ENCODE measurements at regions not wholly inside any gene's neighbourhood (a gene's known extent, or its start where the extent isn't known, plus 50 kb on each side); places are given as distances from the start of the nearest gene placed in this dataset.

DNA sequence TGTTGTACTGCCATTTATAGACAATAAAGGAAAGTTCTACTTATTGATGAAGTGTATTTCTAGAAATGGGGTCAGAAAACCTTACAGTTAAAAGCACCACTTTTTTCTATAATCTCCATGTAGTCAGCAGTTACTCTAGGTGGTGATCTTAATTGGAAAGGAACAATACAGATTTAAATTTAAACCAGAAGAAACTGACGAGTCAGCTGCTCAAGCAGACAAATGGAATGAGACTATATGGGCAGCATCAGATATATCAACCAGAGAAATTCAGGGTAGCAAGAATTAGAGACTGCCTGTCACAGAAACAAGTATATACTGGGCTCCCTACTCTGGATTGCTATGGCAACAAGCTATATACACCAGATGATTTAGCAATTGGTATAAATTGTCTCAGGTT, 99.6 kb upstream of the SCG2 start:
- no peak for DNase-seq

DNA sequence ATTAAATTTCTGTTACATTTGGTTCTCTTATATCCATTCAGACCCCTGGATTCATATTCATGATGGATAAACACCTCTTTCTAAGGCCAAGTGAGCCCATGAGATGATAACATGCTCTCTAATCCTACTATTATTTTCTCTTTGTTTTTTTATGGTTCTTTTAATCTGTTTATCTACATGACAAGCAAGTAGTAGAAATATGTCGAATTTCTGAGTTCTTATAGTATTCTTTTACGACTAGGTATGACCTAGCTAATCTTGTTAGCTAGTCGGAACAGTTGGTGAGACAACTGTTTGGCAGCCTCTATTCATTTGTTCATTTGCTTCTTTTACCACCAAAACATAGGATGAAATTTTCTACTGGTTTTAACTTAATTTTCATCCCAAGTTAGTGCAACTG, 98.1 kb upstream of the SCG2 start:
- DNase-seq = no peak

DNA sequence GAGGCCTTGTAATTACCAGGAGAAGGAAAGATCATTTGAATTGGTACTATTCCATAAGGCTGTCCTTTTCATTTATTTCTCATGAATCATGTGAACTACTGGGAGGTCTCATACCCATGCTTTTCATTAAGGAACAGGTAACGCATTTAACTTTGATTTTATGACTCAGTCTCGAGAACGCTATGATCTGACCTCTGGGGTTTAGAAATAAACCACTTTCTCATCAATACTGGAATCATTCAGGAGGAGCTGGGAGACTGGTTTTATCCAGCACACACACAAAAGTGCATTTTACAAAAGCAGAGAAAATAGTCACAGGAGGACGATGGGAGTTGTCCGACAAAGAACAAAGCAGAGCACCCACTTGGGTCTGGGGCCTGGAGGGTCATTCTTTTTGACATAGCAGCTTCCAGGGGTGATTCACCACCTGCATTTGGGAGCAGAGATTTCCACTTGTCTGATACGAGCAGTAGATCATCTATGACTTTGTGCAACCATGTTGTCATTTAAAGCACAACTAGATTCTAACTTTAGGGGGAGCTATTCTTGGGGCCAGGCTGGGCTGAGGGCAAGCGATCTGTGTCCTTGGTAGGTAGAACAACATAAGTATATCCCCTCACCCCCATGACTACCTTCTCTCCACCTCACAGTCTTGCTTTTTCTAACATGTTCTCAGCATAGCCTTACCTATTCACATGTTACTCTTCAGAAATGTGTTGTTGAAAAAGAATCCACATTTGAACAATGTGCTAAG, 95.9 kb upstream of the SCG2 start:
- no peak for DNase-seq

DNA sequence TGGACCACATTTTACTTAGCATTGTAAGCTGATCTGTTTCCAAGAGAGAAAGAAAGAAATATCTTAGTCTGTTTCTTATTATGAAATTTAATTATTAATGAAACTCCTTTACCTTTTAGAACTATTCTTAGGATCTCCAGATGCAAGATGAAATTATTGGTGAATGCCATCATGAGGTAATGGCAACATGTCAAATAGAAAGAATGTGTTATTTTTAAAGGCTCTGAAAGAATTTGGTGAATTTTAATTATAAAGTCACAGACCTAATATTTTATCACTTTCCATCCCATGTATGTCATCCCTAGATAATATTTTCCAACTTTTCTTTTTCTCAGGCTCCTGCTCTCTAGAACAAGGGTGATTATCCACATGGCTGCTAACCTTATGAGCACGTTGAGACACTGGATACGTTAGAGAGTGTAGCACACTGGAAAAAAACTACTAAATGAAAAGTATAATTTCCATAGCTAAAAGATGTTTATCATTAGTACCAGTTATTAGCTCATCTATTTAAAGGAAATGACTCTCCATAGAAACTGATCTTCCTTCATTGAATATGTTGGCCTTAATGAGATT, 95.2 kb upstream of the SCG2 start:
- no peak for DNase-seq

DNA sequence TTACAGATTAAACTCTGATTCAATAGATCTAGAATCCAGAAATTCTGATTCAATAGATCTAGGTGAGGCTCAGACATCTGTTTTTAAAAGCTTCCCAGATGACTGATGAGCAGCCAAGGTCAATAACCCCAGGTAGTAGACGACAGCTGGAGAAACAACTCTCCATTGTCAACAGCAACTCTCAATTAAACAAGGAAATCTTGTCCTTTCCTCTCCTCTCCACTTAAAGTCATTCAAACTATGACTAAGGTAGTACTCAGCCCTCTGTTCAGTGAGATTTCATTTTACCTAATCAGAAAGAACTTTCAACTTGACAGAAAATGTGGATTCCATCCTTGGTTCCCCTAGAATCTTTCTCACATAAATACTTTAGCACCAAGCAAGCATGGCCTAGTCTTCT, 94.6 kb upstream of the SCG2 start:
- DNase-seq = no peak

DNA sequence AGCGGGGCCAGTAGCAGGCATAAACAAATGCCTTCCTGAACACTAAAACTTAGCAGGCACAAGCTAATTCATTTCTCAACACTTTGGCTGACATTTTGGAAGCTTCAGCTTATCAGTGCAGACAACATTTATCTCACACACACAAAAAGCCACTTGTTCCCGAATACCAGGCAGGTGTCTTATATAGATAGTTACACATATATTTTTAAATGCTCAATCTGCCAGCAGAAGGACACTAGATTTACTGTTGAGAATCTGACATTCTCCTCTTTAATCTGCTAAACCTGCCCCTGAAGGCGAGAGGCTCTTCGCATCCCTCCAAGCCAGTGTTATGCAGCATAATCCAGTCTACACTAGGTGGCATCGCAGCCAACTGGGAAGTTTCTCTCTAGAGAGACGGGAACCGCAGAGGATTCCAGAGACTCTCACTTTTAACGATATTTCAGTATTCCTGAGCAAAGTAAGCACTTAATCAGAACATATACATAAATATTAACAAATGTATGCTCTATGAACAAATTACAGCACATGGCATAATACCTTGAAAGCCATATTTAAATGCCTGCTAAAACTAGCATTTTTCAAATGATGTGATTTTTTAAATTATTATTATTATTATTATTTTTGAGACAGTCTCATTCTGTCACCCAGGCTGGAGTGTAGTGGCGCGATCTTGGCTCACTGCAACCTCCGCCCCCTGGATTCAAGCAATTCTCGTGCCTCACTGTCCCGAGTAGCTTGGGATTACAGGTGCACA, 90.2 kb upstream of the SCG2 start:
- DNase-seq = peak; percentile 30

DNA sequence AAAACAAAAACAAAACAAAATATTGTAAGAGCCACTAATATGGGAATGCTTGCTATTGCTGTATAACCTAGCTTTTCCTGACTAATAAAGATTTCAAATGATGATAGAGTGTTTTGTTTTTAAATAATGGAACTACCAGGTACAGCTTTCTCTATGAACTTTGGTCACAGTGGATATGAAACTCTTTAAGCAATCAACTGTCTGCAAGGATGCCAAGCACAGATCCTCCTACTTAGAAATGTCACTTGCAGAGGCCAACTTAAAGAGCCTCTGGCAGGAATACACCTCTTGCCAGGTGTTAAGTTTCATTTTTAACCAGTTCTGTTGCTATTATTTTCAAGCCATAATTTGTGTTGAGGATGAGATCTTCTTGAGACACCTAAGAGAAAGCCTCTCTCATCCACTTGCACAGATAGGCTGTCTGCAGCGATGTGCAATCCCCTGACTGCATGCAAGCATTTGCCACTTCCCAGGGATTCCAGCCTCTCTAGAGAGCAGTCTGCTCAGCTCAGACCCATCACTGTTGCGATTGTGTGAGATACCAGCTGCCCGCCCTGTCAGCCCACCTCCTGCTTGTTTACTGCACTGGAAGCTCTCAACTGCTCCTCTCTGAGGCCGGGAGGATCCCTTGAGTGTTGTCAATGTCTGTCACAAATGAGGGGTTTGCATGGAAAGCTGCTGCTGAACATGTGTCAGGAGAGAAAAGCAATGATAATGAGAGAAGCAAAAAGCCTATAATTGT, 86.1 kb upstream of the SCG2 start:
- peak; percentile 85 for DNase-seq

DNA sequence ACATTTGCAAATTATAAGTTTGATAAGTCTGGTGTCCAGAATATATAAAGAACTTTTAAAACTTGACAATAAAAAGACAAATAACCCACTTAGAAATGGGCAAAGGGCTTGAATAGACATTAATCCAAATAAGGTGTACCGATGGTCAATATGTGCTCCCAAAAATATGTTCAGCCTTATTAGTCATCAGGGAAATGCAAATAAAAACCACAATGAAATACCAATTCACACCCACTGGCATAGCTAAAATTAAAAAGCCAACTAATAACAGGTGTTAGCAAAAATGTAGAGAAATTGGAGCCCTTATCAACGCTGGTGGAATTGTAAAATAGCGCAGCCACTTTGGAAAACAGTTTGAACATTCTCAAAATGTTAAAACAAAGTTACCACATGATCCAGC, 79.0 kb upstream of the SCG2 start:
- DNase-seq = no peak

DNA sequence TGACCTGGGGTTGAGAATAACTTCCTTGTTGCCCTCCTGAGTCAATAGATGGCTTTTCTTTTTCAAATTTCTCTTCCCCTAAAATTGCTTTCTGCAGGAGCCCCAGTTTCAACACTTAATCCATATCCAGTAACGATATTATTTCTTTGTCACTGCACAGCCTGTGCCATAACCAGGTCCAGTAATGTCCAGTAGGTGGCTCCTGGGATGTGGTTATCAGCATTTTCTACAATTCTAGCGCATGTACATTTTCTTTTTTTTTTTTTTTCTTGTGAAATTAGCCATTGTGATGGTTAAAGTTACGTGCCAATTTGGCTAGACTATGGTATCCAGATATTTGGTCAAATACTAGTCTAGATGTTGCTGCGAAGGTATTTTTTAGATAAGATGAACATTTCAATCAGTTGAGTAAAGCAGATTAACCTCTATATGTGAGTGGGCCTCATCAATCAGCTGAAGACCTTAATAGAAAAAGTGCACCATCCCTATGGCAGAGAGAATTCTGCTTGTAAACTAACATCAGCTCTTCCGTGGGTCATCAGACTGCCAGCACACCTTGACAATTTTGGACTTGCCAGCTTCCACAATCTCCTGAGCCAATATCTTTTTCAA, 72.9 kb upstream of the SCG2 start:
- no peak for DNase-seq

DNA sequence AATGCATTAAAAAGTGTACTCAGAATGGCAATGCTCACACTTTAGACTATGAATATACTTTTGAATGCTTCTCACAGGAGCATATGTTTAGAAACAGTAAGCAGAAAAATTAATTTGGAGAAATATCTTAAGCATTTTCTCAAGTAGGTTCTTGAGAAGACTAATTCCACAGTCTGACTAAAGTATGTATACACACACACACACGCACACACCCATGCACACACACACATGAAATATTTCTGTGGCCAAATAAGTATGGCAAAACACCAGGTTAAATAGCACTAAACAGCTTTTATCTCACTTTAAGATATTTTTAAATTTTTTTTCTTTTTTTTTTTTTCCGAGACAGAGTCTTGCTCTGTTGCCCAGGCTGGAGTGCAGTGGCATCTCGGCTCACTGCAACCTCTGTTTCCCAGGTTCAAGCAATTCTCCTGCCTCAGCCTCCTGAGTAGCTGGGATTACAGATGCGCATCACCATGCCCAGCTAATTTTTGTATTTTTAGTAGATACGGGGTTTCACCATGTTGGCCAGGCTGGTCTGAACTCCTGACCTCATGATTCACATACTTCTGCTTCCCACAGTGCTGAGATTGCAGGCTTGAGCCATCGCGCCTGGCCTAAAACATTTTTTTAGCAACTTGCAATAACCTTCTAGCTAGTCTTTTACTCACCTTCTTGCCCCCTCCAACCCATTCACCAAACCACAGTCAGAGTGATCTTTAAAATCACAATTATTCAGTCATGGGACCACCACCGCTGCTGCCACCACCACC, 67.5 kb upstream of the SCG2 start:
- DNase-seq = no peak

DNA sequence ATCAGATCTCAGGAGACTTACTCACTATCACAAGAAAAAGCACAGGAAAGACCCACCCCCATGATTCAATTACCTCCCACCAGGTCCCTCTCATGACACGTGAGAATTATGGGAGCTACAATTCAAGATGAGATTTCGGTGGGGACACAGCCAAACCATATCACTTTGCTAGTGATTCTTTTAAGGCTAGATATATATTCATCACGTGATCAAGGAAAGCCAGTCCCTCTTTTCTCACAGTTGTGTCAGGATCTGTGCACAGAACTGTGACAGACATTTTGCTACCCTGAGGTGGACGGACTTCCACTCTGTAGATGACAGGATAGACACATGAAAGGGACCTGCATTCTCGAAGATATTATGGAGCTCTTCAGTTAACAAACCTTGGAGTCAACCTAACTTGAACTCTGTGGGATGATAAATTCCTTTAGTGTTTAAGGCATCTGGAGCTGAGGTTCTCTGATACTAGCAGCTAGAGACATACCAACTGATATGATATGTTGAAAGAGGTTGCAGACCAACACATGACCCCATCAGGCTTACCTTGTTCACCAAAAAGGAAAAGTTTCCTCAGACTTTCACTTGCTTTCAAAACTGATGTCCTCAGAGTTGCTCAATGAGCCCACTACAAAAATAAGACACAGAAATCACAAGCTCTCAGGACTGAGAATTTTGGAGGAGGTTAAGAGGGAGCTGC, 66.3 kb upstream of the SCG2 start:
- DNase-seq = no peak

DNA sequence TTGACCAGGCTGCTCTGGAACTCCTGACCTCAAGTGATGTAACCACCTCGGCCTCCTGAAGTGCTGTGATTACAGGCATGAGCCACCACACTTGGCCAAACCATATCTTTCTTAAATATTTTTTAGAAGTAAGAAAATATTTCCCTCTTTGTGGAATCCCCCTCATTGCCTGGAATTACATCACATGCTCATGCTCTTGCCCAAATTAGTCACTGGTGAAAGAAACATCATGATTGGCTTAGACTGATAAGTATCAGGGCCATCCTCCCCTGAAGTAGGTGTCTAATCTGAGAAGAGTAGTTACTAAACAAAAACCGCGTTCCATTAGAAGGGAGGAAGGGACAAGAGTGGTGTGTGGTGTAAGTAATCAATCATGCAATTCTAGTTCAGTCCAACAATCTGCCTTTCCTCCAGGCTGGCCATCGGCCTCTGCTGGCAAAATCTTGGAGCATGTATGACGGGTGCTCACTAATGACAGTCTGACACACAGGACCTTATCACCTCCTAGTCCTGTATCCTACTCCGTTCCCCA, 52.3 kb upstream of the SCG2 start:
- no peak for DNase-seq

DNA sequence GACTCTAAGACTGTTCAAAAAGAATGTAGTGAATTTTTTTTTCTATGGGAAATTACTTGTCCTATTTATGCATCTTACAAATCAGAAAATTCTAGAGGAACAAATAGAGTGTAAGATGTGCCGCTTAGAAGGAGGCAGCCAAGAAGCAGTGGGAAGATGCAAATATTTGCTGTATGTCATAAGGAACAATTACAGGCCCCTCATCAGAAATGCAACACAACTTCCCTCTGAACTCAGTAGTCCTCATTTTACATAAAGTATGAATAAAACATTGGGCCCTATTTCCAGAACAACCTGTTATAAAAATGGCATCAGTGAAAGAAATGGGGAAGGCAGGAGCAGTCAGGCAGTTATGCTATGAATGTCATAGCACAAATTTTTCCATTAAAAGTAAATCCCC, 50.7 kb upstream of the SCG2 start:
- DNase-seq = no peak

DNA sequence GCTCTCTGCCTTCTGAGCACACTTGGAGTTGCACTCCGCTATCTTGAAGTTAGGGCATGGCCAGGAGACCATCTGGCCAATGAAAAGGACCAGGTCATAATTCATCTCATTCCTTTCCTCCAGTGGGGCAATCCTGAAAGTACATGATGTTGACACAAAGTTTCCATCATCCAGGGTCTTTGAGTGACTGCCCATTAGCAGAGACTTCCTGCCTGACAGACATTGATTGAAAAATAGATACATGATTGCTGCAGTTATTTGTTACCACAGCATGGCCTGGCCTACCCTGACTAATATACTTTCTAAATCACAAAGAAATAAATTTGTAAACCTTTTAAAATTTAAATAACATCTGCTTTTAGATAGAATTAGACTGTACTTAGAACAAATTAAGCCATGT, 50.0 kb upstream of the SCG2 start:
- DNase-seq = no peak

Measured in NCI-H2171 treated with DMSO at 0.1 percent for 48 hours (cell line).